GM18498 (cell line): ENCODE measurements at regions not wholly inside any gene's neighbourhood (a gene's known extent, or its start where the extent isn't known, plus 50 kb on each side); places are given as distances from the start of the nearest gene placed in this dataset.
"Not testable (repeated sequence)": the region's sequence is repeated elsewhere in the genome, so short reads cannot be mapped to it uniquely, and the experiment has no call there.

Experiments used
- ATAC-seq: cut with Tn5 transposase; IDR thresholded peaks from one replicate; pipeline ENCODE4 v1.9.1; 2021; ENCODE audit warnings: mild to moderate bottlenecking, moderate library complexity; ENCODE audit not compliant: unreplicated experiment

- ATAC-seq = no peak
Observed at GRCh38 chr4:29704059-29704458, 1016.1 kb upstream of the PCDH7 start.

GRCh38 chr4:29708473-29708872 is 1011.7 kb upstream of the PCDH7 start:
- no peak for ATAC-seq

DNA sequence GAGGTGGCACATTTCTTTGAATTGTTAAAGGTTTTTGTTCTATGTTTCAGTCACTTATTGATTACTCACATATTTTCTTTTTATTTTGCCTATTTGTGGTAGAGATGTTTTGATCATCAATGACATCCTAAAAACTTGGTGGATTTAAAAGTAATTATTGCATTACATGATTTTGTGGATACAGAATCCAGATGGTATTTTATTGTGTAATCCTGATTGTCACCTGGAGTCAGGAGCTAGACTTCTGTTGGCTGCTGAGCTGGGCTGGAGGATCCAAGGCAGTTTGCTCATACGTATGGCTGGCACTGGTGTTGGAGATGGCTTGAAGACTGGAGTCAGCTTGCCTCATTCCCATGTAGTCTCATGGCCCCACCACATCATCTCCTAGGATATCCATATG is 1009.6 kb upstream of the PCDH7 start:
- no peak for ATAC-seq

- no peak for ATAC-seq
Observed at GRCh38 chr4:29711226-29711625, 1008.9 kb upstream of the PCDH7 start.

DNA sequence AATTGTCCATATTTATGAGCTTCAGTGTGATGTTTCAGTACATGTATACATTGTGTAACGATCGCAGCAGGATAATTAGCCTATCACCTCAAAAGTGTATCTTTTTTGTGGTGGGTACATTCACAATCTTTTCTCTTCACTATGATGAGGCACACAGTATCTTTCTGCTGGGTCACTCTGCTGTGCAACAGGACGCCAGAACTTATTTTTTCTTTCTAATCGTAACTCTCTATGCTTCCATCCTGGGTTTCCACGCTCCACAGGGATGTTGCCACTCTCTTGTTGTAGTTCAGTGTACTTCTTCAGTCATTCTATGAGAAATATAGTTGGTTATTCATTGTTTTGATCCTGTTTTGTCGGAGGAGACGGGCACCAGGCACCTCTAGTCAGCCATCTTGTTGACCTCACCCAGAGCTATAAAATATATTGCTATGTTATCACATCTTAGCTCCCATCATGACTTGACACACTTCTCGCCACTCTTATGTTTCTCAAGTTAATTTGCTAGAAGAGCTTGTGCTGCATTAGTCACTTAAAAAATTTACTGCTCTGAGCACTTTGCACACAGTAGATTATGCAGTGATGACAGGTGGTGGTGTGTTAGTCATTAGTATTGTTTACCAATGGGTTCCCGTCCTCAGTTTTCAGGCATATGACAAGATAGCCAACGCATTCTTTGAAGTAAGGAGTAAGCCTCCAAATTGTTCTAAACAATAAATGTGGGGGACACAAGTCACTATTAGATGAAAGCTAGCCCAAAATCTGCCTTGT is 1002.7 kb upstream of the PCDH7 start:
- no peak for ATAC-seq

- ATAC-seq = no peak
Observed at GRCh38 chr4:29718136-29718535, 1002.0 kb upstream of the PCDH7 start.

- ATAC-seq = no peak
Observed at GRCh38 chr4:29722253-29722652, 997.9 kb upstream of the PCDH7 start.

- no peak for ATAC-seq
Observed at GRCh38 chr4:29726938-29727337, 993.2 kb upstream of the PCDH7 start.

- ATAC-seq = no peak
Observed at GRCh38 chr4:29734343-29735213, 985.6 kb upstream of the PCDH7 start.

GRCh38 chr4:29756966-29757365 is 963.2 kb upstream of the PCDH7 start:
- ATAC-seq = no peak

GRCh38 chr4:29762151-29762550 is 958.0 kb upstream of the PCDH7 start:
- ATAC-seq = no peak

DNA sequence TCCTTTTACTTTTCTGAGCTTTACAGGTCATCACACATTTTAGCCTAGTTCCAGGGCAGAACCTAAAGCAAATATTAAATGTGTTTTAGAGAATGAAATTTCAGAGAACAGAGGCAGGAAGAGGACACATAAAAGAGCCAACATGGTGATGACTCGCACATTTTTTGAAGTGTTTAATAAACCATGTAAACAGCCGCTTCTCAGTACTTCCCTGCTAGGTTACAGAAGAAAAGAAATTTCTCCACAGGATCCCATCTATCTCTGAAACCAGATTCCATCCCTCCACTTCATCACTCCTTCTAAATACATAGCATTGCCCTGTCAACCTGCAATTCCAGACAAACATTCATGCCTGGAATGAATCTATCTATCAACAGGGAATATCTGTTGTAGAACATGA is 949.5 kb upstream of the PCDH7 start:
- ATAC-seq = no peak

GRCh38 chr4:29788123-29788522 is 932.0 kb upstream of the PCDH7 start:
- not testable (repeated sequence) for ATAC-seq

- ATAC-seq = no peak
Observed at GRCh38 chr4:29805245-29805644, 914.9 kb upstream of the PCDH7 start.

- no peak for ATAC-seq
Observed at GRCh38 chr4:29805916-29806480, 914.2 kb upstream of the PCDH7 start.

- ATAC-seq = no peak
Observed at GRCh38 chr4:29817961-29818360, 902.2 kb upstream of the PCDH7 start.

GRCh38 chr4:29829067-29829466 is 891.1 kb upstream of the PCDH7 start:
- no peak for ATAC-seq

GRCh38 chr4:29852537-29852936 is 867.6 kb upstream of the PCDH7 start:
- ATAC-seq = no peak

- no peak for ATAC-seq
Observed at GRCh38 chr4:29853833-29854232, 866.3 kb upstream of the PCDH7 start.

DNA sequence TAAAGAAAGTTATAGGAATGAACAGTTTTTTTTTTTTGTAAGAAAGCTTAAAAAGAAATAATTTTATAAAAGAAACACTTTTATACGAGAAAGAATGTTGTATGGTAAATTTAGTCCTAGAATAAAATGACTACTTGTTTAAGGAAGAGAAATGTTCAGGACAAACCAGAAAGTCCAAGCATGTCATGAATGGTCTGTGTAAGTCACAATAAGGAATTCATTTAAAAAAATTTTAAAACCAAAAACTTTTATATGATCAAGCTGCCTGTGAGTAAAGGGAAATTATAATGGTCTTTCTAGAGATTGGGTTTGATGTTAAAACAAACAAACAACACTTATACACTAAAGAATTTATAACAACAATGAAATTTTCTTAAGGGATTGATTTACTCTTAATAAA is 858.9 kb upstream of the PCDH7 start:
- ATAC-seq = no peak

GRCh38 chr4:29867412-29867811 is 852.8 kb upstream of the PCDH7 start:
- no peak for ATAC-seq

DNA sequence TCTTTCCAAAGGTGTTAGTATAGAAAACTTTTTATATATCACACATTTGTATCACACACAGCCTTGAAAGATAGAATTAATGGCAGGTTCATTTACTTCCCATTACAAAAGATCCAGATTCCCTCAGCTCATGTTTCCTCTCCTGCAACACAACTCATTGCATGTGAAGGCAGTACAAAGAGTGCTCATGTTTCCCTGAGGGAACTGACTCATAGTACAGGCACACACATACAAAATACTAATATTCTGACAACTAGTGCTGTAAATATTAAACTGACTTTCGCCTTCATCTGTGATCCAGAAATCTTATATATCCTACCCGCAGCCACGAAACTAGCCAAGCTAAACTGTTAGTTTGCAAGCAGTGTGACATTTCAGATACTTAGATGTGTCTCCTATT is 819.8 kb upstream of the PCDH7 start:
- ATAC-seq = no peak
